ENCODE measurements at regions not wholly inside any gene's neighbourhood (a gene's known extent, or its start where the extent isn't known, plus 50 kb on each side); places are given as distances from the start of the nearest gene placed in this dataset.

DNA sequence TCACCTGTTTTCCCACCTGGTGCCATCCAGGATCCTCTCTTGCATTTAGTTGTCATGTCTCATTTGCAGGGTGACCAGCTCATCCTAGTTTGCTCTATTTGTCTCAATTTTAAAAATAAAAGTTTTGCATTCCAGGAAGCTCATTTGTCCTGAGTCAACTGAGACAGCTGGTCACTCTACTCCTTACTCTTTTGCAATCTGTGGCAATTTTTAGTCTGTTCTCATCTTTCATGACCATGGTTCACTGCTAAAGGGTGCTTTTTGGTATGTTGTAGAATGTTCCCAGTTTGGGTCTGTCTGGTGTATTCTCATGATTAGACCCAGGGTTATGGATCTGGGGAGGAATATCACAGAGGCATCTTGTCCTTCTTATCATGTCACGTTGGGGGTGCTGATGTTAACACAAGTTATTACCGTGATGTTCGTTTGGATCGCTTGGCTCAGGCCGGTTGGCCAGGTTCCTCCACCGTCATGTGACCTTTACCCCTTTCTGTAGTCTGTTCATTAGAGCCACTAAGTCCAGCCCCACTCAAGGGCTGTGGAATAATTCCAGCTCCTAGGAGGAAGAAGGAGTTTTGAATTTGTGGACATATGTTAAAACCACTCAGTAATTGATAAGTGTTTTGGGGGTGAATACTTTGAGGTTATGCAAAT, 103.3 kb upstream of the IGFBP3 start:
- Histone ChIP-seq H4K20me1 (ENCODE audit: insufficient read depth) (no peaks in the 10 kb centered on the region), H3K36me3 (ENCODE audit: control insufficient read depth in 1 of 2, insufficient read depth in 2 of 2, low read length in 2 of 2) (no peaks in the 10 kb centered on the region), H3K9me3 (ENCODE audit: control insufficient read depth in 1 of 2, insufficient read depth in 1 of 2, low read depth in 1 of 2, low read length in 2 of 2) (no peaks in the 10 kb centered on the region), H3K4me3 (replicated peaks in 1 of 2; ENCODE audit: low read depth in 1 of 2, low read length in 2 of 2) (no peak overlapping the region), H3K9ac (ENCODE audit: low read length) (no peak overlapping the region), H3K4me2 (ENCODE audit: low read length) (no peak overlapping the region), H3K79me2 (ENCODE audit: insufficient read depth, low read length) (no peaks in the 10 kb centered on the region), H3K4me1 (ENCODE audit: control insufficient read depth in 1 of 2, insufficient read depth in 2 of 2, low read length in 2 of 2) (no peaks in the 10 kb centered on the region), H3K27ac (ENCODE audit: low read depth, low read length) (no peak overlapping the region), H2AFZ (ENCODE audit: low read depth, low read length, poor library complexity, severe bottlenecking) (no peak overlapping the region), H3K27me3 (ENCODE audit: insufficient read depth, low read length) (no peaks in the 10 kb centered on the region), H3K9me2 (ENCODE audit: insufficient read depth) (no peaks in the 10 kb centered on the region)
- TF ChIP-seq, protein P1, sequence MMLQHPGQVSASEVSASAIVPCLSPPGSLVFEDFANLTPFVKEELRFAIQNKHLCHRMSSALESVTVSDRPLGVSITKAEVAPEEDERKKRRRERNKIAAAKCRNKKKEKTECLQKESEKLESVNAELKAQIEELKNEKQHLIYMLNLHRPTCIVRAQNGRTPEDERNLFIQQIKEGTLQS (IDR thresholded peaks at IDR 0.05) = no peak
- TF ChIP-seq SIN3A (IDR thresholded peaks at IDR 0.05; ENCODE audit: low read depth) = no peak
- no peak for TF ChIP-seq YY1 (IDR thresholded peaks at IDR 0.05; ENCODE audit: extremely low read depth, insufficient replicate concordance, low read depth, low read length)
- no peak for TF ChIP-seq SP1 (IDR thresholded peaks at IDR 0.05; ENCODE audit: low read depth)
- no peak for TF ChIP-seq ELF1 (IDR thresholded peaks at IDR 0.05; ENCODE audit: borderline replicate concordance, low read depth)
- no peak for TF ChIP-seq FOSL1 (IDR thresholded peaks at IDR 0.05; ENCODE audit: low read depth)
- TF ChIP-seq TCF7L2 (IDR thresholded peaks at IDR 0.05; ENCODE audit: borderline replicate concordance, extremely low read depth, insufficient read depth, insufficient read length) = no peak
- TF ChIP-seq ZNF274 (IDR thresholded peaks at IDR 0.05; ENCODE audit: low read depth, low read length) = no peak
- TF ChIP-seq RAD21 (IDR thresholded peaks at IDR 0.05; ENCODE audit: low read depth) = no peak
- TF ChIP-seq ZFX (IDR thresholded peaks at IDR 0.05) = no peak
- TF ChIP-seq, protein P2, sequence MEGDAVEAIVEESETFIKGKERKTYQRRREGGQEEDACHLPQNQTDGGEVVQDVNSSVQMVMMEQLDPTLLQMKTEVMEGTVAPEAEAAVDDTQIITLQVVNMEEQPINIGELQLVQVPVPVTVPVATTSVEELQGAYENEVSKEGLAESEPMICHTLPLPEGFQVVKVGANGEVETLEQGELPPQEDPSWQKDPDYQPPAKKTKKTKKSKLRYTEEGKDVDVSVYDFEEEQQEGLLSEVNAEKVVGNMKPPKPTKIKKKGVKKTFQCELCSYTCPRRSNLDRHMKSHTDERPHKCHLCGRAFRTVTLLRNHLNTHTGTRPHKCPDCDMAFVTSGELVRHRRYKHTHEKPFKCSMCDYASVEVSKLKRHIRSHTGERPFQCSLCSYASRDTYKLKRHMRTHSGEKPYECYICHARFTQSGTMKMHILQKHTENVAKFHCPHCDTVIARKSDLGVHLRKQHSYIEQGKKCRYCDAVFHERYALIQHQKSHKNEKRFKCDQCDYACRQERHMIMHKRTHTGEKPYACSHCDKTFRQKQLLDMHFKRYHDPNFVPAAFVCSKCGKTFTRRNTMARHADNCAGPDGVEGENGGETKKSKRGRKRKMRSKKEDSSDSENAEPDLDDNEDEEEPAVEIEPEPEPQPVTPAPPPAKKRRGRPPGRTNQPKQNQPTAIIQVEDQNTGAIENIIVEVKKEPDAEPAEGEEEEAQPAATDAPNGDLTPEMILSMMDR (IDR thresholded peaks at IDR 0.05 in 2 of 3, conservative IDR thresholded peaks at IDR 0.05 in 1 of 3; ENCODE audit: borderline replicate concordance in 1 of 3, insufficient read depth in 1 of 3, low read depth in 2 of 3, low read length in 2 of 3) = no peak
- no peak for TF ChIP-seq EZH2phosphoT487 (IDR thresholded peaks at IDR 0.05; ENCODE audit: borderline replicate concordance)
- intact Hi-C loops (cut with micrococcal nuclease) = no loop called here
- ATAC-seq = no peak
- POLR2A ChIA-PET = no interaction called here
- RAD21 ChIA-PET (ENCODE audit: low non-redundant PET in 1 of 2, low total read pairs in 2 of 2, uncharacterized antibody in 2 of 2, unreplicated experiment in 2 of 2) = no interaction called here
- CTCF ChIA-PET = no interaction called here
- DNase-seq (ENCODE audit: low read depth, low spot score) = no peak
- BruUV-seq (replicated peaks) = no TSS peak
